ENCODE measurements at regions not wholly inside any gene's neighbourhood (a gene's known extent, or its start where the extent isn't known, plus 50 kb on each side); places are given as distances from the start of the nearest gene placed in this dataset.
"Not testable (repeated sequence)": the region's sequence is repeated elsewhere in the genome, so short reads cannot be mapped to it uniquely, and the experiment has no call there.

- Histone ChIP-seq H3K36me3 (ENCODE audit: control insufficient read depth, insufficient read depth, low read length) (no peaks in the 10 kb centered on the region), H3K4me3 (ENCODE audit: low read depth, low read length) (no peak overlapping the region), H3K27me3 (replicated peaks; ENCODE audit: control insufficient read depth, insufficient read depth, low read length) (no peaks in the 10 kb centered on the region), H3K4me1 (no peaks in the 10 kb centered on the region), H3K9me3 (peaks cover 3% of the 10 kb centered on the region; the same call in 1 of the 2 replicates)
- no peaks in the 10 kb centered on the region for H3K9me3 Mint-ChIP-seq (ENCODE audit: unreplicated experiment)
- H3K36me3 Mint-ChIP-seq (ENCODE audit: insufficient read depth, unreplicated experiment) = no peaks in the 10 kb centered on the region
- no TSS peak for BruUV-seq (replicated peaks)
- POLR2A ChIA-PET = no interaction called here
- CTCF ChIA-PET = no interaction called here
- no peak overlapping the region for H3K27ac Mint-ChIP-seq (ENCODE audit: unreplicated experiment)
- intact Hi-C loops (cut with micrococcal nuclease; ENCODE audit: unreplicated experiment) = loop anchor here (10.0 kb wide), 1 partner anchor 315 kb away; no protein-coding TSS in a partner anchor
- no peak overlapping the region for H3K4me3 Mint-ChIP-seq (ENCODE audit: unreplicated experiment)
- no peaks in the 10 kb centered on the region for H3K4me1 Mint-ChIP-seq (ENCODE audit: low read depth, unreplicated experiment)
- no peak for DNase-seq
- no peak for TF ChIP-seq CTCF (IDR thresholded peaks at IDR 0.05; ENCODE audit: insufficient read depth in 1 of 2, low read depth in 1 of 2, low read length in 1 of 2, severe bottlenecking in 1 of 2, unreplicated experiment in 1 of 2)
- H3K27me3 Mint-ChIP-seq (ENCODE audit: insufficient read depth, unreplicated experiment) = peaks cover 3% of the 10 kb centered on the region
Observed at GRCh38 chr2:36190097-36190496, 165.5 kb upstream of the CRIM1 start.

GRCh38 chr2:36185624-36186023 lies 170.0 kb upstream of the CRIM1 start:
- no peak for DNase-seq
- peaks cover 3% of the 10 kb centered on the region for H3K27me3 Mint-ChIP-seq (ENCODE audit: insufficient read depth, unreplicated experiment)
- no TSS peak for BruUV-seq (replicated peaks)
- intact Hi-C loops (cut with micrococcal nuclease; ENCODE audit: unreplicated experiment) = no loop called here
- Histone ChIP-seq H3K4me3 (ENCODE audit: low read depth, low read length) (no peak overlapping the region), H3K27me3 (replicated peaks; ENCODE audit: control insufficient read depth, insufficient read depth, low read length) (no peaks in the 10 kb centered on the region), H3K4me1 (no peaks in the 10 kb centered on the region), H3K36me3 (ENCODE audit: control insufficient read depth, insufficient read depth, low read length) (no peaks in the 10 kb centered on the region), H3K9me3 (peaks cover 3% of the 10 kb centered on the region; the same call in 1 of the 2 replicates)
- POLR2A ChIA-PET = no interaction called here
- H3K4me3 Mint-ChIP-seq (ENCODE audit: unreplicated experiment) = no peak overlapping the region
- no peaks in the 10 kb centered on the region for H3K4me1 Mint-ChIP-seq (ENCODE audit: low read depth, unreplicated experiment)
- H3K27ac Mint-ChIP-seq (ENCODE audit: unreplicated experiment) = no peak overlapping the region
- TF ChIP-seq CTCF (IDR thresholded peaks at IDR 0.05; ENCODE audit: insufficient read depth in 1 of 2, low read depth in 1 of 2, low read length in 1 of 2, severe bottlenecking in 1 of 2, unreplicated experiment in 1 of 2) = no peak
- no peaks in the 10 kb centered on the region for H3K36me3 Mint-ChIP-seq (ENCODE audit: insufficient read depth, unreplicated experiment)
- CTCF ChIA-PET = no interaction called here
- no peaks in the 10 kb centered on the region for H3K9me3 Mint-ChIP-seq (ENCODE audit: unreplicated experiment)

- Mint-ChIP-seq H3K4me1 (ENCODE audit: low read depth, unreplicated experiment) (no peaks in the 10 kb centered on the region), H3K4me3 (ENCODE audit: unreplicated experiment) (no peak overlapping the region)
- BruUV-seq (replicated peaks) = no TSS peak
Observed at GRCh38 chr2:36184848-36185247, 170.7 kb upstream of the CRIM1 start.

GRCh38 chr2:36180789-36181482 lies 174.6 kb upstream of the CRIM1 start:
- POLR2A ChIA-PET; H3K27me3 ChIP-seq (replicated peaks; ENCODE audit: control insufficient read depth, insufficient read depth, low read length); H3K27me3 Mint-ChIP-seq (ENCODE audit: insufficient read depth, unreplicated experiment); H3K36me3 ChIP-seq (ENCODE audit: control insufficient read depth, insufficient read depth, low read length); H3K9me3 Mint-ChIP-seq (ENCODE audit: unreplicated experiment); intact Hi-C loops (cut with micrococcal nuclease; ENCODE audit: unreplicated experiment); H3K9me3 ChIP-seq; DNase-seq; H3K27ac Mint-ChIP-seq (ENCODE audit: unreplicated experiment); H3K4me3 ChIP-seq (ENCODE audit: low read depth, low read length); H3K4me1 ChIP-seq; CTCF ChIA-PET; H3K36me3 Mint-ChIP-seq (ENCODE audit: insufficient read depth, unreplicated experiment); H3K4me1 Mint-ChIP-seq (ENCODE audit: low read depth, unreplicated experiment); H3K4me3 Mint-ChIP-seq (ENCODE audit: unreplicated experiment); BruUV-seq (replicated peaks): not testable (repeated sequence)

More at GRCh38 chr2:36184848-36185247, 170.7 kb upstream of the CRIM1 start:
- Mint-ChIP-seq H3K9me3 (ENCODE audit: unreplicated experiment) (no peaks in the 10 kb centered on the region), H3K27me3 (ENCODE audit: insufficient read depth, unreplicated experiment) (peaks cover 2% of the 10 kb centered on the region), H3K36me3 (ENCODE audit: insufficient read depth, unreplicated experiment) (no peaks in the 10 kb centered on the region), H3K27ac (ENCODE audit: unreplicated experiment) (no peak overlapping the region)
- Histone ChIP-seq H3K36me3 (ENCODE audit: control insufficient read depth, insufficient read depth, low read length) (no peaks in the 10 kb centered on the region), H3K27me3 (replicated peaks; ENCODE audit: control insufficient read depth, insufficient read depth, low read length) (no peaks in the 10 kb centered on the region), H3K4me3 (ENCODE audit: low read depth, low read length) (no peak overlapping the region), H3K9me3 (peaks cover 3% of the 10 kb centered on the region; the same call in 1 of the 2 replicates), H3K4me1 (no peaks in the 10 kb centered on the region)
- no peak for TF ChIP-seq CTCF (IDR thresholded peaks at IDR 0.05; ENCODE audit: insufficient read depth in 1 of 2, low read depth in 1 of 2, low read length in 1 of 2, severe bottlenecking in 1 of 2, unreplicated experiment in 1 of 2)
- intact Hi-C loops (cut with micrococcal nuclease; ENCODE audit: unreplicated experiment) = no loop called here
- no peak for DNase-seq
- ChIA-PET CTCF (no interaction called here), POLR2A (no interaction called here)

GRCh38 chr2:36180293-36180692 lies 175.3 kb upstream of the CRIM1 start:
- H3K9me3 Mint-ChIP-seq (ENCODE audit: unreplicated experiment); DNase-seq; H3K4me1 ChIP-seq; intact Hi-C loops (cut with micrococcal nuclease; ENCODE audit: unreplicated experiment); POLR2A ChIA-PET; H3K36me3 Mint-ChIP-seq (ENCODE audit: insufficient read depth, unreplicated experiment); CTCF ChIA-PET; H3K9me3 ChIP-seq; H3K27me3 ChIP-seq (replicated peaks; ENCODE audit: control insufficient read depth, insufficient read depth, low read length); H3K27me3 Mint-ChIP-seq (ENCODE audit: insufficient read depth, unreplicated experiment); H3K4me1 Mint-ChIP-seq (ENCODE audit: low read depth, unreplicated experiment); H3K4me3 ChIP-seq (ENCODE audit: low read depth, low read length); BruUV-seq (replicated peaks); H3K36me3 ChIP-seq (ENCODE audit: control insufficient read depth, insufficient read depth, low read length); H3K4me3 Mint-ChIP-seq (ENCODE audit: unreplicated experiment); H3K27ac Mint-ChIP-seq (ENCODE audit: unreplicated experiment): not testable (repeated sequence)

All from Caco-2 (cell line).